HG02798 (cell line): ENCODE measurements at regions not wholly inside any gene's neighbourhood (a gene's known extent, or its start where the extent isn't known, plus 50 kb on each side); places are given as distances from the start of the nearest gene placed in this dataset.

ENCODE experiments used
- ATAC-seq: cut with Tn5 transposase; IDR thresholded peaks from one replicate; pipeline ENCODE4 v1.9.1; 2021; ENCODE audit warnings: mild to moderate bottlenecking; ENCODE audit not compliant: unreplicated experiment, poor library complexity

DNA sequence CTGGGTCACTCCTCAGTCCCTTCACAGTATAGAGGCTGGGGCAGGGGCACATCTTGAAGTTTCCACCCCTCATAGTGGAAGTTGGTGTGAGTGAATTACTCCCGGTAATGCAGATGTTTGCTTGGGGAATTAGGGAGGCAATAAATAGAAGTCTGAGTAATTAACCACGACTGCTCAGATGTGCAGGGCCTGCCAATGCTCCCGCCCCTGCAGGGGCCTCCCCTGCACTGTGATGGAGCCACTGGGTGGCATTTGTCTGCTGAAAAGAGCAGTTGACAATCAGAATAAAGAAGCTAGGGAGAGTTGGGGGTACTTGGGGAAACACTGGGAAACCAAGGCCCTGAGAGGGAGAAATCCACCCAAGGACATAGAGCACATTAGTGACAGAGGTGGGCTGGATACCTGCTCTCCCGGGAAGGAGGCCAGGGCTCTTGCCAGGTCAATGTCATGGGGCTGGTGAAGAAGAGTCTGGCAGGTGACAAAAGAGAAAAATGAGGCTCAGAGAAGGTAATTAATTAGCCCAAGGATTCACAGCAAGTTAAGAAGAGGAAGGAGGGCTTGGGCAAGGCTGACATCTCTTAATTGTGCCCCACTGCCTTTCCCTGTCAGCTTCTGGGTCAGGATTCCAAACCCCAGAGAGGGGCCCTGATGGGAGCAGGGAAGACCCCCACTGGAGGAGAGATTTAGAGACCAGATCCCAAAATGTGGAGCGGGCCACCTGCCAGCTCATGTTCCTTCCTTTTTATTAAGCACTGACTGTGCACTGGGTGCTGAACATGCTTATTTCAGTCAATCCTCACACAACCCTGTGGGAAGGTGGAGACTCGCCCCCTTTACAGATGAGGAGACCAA, 436.2 kb downstream of the MATN1 start:
- no peak for ATAC-seq

DNA sequence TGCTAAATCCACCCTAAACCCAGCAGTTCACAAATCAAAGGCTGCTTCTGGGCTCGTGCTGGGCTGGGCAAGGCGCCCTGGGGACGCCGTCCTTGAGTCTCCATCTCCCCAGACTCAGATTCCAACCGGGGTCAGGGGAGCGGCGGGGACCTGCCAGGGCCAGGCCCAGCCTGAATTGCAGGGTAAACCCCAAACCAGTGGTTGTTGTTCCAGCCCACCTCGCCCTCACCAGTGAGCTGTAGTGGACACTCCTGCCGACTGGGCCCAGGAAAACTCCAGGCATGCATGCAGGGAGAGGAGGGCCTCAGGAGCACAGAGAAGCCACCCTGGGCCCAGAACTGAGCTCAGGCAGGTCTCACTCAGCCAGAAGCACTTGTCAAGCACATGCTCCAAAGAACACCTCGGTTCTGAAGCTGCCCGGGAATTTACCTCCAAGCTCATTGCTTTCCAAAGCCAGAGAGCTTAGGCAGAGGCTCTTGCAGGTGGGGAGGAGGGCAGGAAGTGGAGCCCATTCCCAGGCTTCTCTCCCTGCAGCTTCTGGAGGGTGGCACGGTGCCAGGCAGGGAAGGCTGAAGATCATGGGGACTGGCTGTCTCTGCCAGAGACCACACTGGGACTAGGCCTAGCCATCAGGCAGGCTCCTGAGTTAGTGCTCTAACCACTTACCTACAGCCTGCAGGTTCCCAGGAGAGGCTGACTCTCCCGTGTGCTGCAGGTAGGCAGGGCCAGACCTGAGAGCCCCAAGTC, 437.0 kb downstream of the MATN1 start:
- no peak for ATAC-seq

DNA sequence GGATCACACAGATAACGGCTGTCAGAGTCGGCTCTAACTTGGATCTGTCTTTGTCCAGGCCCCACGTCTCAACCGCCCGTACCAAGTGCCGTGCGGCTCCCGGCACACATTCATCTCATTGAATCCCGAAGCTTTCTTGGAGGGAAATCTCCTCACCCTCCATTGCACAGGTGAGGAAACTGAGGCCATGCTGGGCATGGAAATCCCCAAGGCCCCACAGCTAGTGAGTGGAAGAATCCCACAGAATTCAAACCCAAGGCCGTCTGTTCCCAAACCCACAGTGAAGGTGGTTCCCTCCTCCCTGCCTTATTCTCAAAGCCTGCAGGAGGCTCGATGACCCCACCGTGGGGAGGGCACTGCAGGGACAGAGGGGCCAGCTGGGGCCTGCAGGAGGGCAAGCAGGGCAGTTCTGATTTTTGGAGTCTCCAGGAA, 437.9 kb downstream of the MATN1 start:
- no peak for ATAC-seq

DNA sequence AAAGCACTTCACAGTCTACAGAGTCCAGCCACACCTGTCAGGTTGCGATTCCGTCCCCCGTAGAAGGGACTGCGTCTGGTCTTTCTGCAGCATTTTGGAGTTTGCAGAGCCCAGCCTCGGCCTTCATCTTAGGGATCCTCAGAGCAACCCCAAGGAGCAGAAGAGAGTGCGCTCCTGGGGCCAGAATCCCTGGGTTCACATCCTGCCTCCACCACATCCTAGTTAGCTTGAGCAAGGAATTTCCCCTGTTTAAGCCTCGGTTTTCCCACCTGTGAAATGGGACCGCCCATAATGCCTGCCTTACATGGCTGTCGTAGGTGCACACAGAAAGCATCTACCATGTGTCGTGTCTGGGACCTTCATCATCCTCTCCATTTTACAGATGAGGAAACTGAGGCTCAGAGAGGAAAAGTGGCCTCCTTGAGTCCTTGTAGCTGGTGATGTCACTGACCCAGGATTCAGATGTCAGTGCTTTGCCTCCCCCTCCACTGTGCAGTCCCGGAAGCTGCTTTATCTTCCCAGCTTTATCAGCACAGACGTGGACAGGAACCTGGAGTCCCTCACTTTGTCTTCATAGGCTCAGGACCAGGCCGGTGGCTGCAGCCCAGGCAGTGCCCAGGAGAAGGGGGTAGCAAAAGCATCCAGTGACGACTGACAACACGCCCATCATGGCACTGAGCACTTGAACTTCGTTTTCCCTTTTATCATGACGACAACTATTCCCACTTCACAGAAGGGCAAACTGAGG, 438.5 kb downstream of the MATN1 start:
- ATAC-seq: no peak

DNA sequence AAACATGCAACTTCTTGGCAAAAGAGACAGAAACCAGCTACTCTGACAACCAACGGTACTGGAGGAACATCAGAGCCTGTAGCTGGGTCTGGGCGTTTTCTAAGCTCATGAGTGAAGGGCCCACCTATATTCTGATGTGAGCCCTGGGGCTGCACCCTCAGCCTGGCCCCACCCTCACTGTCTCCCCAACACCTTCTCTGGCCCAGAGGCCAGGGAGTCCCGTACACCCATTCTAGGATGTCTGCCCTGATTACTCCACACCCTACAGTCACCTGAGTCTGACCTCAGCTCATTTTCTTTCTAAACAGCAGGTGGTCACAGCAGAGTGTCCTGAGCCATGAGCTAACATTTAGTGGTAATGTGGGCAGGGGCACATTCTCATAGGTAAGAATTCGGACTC, 439.2 kb downstream of the MATN1 start:
- no peak for ATAC-seq

DNA sequence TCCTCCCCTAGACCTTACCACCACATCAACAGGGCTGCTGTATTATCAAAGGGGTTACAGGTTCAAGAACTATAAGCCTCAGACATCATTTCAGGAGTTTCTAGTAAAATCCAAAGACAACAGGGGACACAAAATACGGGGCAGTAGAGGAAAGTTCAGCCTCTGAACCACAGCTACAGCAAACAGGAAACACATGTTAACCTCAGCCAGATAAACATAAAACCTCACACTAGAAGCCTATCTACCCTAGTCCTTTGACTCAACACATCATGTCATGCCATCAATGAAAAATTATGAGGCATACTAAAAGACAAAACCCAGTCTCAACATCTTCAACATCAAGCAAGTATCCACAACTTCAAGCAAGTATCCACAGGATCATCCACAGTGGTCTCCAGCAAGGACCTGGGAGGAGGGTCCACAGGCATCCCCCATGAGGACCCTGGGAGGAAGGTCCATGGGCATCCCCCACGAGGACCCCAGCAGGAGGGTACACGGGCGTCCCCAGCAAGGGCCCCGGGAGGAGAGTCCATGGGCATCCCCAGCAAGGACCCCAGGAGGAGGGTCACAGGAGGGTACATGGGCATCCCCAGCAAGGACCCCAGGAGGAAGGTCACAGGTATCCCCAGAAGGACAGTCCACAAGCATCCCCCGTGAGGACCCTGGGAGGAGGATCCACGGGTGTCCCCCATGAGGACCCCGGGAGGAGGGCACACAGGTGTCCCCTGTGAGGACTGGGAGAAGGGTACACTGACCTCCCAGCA, 440.0 kb downstream of the MATN1 start:
- ATAC-seq: no peak

DNA sequence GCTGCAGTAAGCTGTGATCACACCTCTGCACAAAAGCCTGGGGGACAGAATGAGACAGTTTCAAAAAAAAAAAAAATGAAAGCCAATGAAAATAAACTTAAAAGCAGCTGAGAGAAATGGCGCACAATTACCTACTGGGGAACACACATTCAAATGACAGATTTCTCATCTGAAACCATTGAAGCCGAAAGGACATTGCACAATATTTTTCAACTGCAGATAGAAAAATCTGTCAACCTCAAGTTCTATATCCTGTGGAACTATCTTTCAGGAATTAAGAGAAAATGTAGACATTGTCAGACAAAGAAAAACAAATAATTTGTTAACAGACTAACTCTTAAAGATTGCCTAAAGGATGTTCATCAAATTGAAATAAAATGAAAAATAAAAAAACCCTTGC, 442.8 kb downstream of the MATN1 start:
- ATAC-seq: no peak

DNA sequence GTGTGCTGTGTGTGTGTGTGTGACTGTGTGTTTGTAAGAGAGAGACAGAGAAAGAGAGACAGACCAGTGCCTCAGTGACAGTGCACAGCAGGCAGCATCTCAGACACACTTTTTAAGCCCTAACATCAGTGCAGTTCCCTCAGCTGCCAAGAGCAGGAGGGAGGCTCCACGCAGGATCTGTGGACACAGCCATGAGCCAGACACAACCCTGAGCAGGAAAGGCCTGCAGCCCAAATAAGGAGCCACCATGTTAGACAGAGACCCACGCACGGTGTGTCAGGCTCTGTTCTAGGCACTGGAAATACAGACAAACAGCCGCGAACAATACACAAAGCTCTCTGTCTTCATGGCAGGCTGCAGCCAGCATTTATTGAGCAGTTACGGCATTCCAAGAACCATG, 445.5 kb downstream of the MATN1 start:
- no peak for ATAC-seq

DNA sequence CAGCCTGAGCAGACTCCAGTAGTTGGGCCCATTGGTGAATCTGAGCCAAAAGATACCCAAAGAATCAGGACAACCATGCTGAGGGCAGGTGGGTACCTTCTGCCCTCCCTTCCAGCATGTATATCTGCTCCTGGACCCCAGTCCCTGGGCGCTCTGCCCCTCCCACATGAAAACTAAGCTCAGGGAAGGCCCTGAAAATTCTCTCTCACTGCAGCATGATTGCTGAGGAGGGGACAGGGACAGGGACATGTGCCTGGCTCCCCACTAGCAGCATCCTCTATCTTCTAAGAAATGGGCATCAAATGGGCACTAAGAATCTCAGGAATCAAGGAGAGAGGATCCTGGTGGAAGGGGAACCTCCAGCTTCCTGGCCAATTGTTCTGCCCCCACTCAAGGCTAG, 446.0 kb downstream of the MATN1 start:
- no peak for ATAC-seq

DNA sequence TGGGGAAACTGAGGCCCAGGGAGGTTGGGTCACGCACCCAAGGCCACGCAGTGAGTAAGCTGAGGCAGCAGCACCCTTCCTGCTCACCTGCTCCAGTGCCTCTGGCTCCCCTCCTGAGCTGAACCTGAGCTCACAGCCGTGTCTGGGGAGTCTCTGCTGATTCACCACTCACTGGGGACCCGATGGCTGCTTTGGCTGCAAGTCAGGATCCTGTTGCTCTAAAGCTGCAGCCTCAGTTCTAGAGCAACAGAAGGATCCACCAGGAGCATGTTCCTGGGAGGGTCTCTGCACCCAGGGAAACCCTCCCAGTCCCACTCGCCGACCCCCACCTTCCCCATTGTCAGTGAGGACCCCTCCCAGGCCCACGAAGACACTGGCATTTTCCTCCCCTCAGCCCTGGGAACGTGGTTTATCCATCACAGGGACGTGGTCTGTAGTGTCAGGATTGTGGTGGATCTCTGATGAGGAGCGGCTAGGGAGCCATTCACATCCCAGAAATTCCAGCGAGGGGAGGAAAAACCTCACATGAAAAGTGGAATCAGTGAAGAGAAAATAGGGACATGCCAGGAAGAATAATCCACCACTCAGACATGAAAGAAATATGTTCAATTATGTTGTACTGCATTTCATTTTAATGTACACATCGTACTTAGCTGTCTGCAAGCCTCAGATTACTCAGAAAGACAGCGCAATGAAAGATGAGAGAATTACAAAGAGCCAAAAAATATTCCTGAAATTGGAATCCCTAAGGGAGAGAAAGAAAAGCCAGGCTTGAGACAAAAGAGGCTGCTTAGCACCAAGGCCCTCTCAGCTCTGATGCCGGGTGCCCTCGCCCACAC, 447.2 kb downstream of the MATN1 start:
- ATAC-seq: no peak

DNA sequence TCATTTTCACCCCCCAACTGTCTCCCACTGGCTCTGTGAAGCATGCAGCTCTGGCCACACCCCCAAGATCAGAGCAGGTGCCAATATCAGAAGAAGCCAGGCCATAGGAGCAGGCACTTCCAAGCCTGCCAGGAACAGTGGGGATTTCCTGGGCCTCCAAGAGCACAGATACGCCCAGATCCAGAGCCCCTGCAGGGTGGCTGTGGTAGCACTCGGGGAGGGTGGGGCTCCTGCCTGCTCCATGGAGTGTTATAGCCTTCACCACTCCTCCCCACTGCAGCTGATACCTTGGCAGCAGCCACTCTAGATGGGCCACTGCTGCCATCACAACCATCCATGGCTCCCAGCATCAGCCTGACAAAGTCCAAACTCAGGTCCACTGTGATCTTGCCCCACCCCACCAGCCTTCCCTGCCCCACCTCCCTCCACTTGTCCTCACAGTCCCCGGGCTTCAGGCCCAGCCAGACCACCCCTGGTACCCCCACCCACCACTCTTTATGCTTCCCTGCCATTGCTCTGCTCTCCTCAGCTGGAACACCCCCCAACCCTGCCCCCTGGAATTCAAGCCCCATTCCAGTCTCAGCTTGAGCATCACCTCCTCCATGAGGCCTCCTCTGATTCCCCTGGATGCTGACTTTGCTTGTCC, 448.3 kb downstream of the MATN1 start:
- ATAC-seq: no peak

DNA sequence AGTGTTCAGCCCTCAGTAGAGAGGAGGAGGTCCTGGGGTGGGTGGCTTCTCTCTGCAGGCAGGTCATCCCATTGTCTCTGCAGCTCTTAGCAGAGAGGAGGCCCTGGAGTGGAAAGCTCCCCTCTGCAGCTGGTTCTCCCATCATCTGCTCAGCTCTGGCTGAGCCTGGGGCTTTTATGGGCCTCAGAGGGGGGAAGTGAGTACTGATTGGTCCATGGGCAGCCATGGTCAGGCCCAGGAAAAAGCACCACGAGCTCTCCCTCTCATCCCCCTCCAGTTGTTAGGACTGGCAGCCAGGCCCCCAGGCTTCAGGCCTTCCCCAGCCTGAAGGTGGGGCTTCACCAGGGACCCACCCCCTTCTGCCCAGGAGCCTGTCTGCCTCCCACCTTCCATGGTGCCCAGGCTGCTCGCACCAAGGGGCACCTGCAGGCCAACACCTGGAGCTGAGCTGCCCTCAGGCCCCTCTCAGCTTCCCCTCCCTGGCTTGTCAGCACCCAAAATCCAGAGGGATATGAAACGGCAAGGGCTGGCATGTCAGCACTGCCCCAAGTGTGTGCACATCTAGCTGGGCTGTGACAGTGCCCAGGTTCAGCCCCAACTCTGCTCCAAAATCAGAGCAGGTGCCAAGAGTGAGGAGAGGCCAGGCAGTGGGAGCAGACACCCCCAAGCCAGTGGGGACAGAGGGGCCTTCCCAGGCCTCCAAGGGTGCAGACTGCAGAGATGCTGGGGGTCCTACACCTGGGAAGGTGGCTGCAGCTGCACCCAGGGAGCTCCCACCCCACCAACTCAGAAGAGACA, 449.0 kb downstream of the MATN1 start:
- ATAC-seq: no peak

DNA sequence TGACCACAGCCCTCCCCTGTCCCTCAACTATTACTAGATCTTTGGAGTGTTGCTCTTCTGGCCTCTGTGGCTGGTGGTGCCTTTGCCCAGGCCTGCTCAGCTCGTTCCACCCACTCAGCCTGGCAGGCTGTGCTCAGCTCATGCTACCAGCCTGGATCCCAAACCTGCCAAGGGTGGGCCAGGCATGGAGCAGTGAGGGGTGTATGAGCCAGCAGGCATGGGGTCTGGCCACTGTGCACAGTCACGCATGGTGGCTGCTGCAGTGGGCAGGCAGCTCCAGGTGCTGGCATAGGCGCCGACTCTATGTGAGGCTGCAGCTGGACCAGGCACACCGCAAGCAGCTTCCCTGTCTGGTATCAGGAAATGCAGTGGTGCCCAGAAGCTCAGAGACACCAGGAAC, 449.9 kb downstream of the MATN1 start:
- ATAC-seq: no peak

DNA sequence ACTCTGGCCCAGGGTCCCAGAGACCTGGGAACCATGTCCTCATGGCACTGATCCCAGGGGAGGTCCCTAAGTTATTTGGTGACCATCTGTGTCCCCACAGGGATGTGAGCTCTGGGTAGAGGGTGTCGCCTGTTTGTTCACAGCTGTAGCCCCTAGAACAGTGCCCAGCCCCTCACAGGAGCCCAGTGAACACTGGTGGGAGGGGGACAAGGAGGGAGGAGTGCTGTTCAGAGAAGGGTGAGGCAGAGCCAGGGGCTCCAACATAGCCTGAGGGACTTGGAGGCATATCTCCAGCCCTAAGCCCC, 450.4 kb downstream of the MATN1 start:
- no peak for ATAC-seq

DNA sequence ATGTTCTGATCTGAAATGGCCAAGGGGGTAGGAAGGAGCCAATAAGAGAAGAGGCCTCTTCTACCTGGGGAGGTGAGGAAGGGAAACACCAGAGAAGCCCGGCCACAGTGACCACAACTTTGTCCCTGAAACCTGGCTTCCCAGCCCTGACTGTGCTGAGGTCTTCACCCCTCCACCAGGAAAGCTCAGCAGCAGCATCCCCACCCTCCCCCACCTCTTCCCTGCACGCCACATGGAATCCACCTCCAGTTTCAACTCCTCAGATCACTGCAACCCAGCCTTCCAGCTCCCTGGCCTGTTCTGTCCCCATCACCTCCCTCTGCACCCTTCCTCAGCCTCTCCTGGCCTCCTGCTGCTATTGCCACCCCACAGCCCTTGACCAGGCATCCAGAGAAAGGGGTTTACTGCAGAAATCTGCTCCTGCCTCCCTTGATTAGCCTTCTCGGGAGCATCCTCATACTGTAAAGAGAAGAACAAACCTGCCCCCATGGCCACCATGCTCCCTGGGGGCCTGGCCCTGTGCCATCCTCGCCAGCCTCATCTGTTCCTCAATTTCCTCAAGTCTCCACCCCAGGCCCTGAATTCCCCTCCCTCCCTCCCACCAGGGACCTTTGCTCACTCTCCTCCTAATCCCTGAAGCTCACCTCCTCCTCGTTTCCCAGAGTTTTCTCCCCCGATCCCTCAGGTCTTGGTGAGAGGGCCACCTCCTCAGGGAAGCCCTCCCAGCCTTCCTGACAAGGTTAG, 450.9 kb downstream of the MATN1 start:
- no peak for ATAC-seq

DNA sequence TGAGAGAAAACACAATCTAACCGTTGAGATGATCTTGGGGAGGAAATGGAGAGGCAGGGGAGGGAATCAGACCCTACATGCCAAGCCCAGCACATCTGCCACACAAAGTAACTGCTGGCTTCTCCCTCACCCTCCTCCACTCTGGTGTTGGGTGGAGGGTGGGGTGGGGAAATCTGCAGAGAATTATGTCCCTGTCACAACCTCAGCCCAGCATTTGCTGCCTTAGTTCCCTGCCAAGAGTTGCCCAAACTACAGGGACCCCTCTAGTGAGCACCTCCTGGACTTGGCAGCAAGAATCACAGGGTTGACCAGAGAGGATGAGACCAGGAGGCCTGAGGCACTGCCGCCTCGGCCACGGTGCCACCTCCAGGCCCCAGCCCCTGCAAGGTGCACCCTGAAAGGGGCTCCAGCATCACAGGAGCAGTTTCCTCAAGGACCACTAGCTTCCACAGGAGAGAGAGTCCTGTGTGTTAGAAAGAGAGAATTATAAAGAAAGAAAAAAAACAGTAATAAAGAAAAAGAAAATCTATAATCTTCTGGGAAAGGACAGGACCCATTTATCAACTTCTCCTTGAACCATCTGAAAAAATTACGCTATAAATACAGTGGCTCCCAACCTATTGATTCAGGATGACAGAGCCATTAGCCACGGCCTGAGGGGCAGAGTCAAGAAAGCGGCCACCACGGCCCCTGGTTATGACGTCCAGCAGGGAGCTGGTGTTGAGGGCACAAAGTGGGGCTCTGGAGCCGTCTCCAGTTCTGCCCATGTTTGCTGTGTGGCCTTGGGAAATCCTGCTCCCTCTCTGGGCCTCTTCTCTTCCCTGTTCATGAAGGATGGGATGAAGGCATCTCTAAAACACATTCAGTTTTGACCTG, 451.7 kb downstream of the MATN1 start:
- ATAC-seq: no peak

DNA sequence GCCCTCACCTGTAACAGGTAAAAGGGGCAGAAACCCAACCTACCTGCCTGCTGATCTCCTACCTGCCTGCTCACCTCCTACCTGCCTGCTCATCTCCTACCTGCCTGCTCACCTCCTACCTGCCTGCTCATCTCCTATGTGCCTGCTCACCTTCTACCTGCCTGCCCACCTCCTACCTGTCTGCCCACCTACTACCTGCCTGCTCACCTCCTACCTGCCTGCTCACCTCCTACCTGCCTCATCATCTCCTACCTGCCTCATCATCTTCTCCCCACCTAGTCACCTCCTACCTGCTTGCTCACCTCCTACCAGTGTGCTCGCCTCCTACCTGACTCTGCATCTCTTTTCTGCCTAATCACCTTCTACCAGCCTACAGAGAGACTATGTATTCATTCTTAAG, 452.9 kb downstream of the MATN1 start:
- no peak for ATAC-seq
